Astrocyte (in vitro differentiated cells and primary cell): ENCODE measurements at regions not wholly inside any gene's neighbourhood (a gene's known extent, or its start where the extent isn't known, plus 50 kb on each side); places are given as distances from the start of the nearest gene placed in this dataset.

Experiments used
- DNase-seq: peaks from one replicate; pipeline ENCODE4 v3.0.0-alpha.2; 2010; ENCODE audit warnings: low read depth
- FAIRE-seq: peaks from 2 replicates; lab custom pipeline; 2011; peaks lifted over from hg19 to GRCh38; lab: Jason Lieb, UNC
- H2AFZ ChIP-seq: 2 replicates; pipeline ENCODE4 v1.6.0; 2012; ENCODE audit warnings: low read depth, low read length, inconsistent platforms
- H3K27ac ChIP-seq: 2 replicates; pipeline ENCODE4 v1.5.1; 2011; ENCODE audit warnings: low read depth, low read length, inconsistent platforms
- H3K27me3 ChIP-seq: 2 replicates; pipeline ENCODE4 v1.6.0; 2011; ENCODE audit warnings: low read length, inconsistent platforms; ENCODE audit not compliant: insufficient read depth
- H3K36me3 ChIP-seq: 2 replicates; pipeline ENCODE4 v1.5.1; 2011; ENCODE audit warnings: low read length, inconsistent platforms; ENCODE audit not compliant: insufficient read depth
- H3K4me1 ChIP-seq: 2 replicates; pipeline ENCODE4 v1.5.1; 2011; ENCODE audit warnings: low read length, inconsistent platforms; ENCODE audit not compliant: insufficient read depth
- H3K4me2 ChIP-seq: 2 replicates; pipeline ENCODE4 v1.6.0; 2012; ENCODE audit warnings: low read length, inconsistent platforms
- H3K4me3 ChIP-seq: 2 replicates; pipeline ENCODE4 v1.5.1; 2011; ENCODE audit warnings: low read depth, mild to moderate bottlenecking, low read length, inconsistent platforms; ENCODE audit not compliant: insufficient read depth
- H3K79me2 ChIP-seq: 2 replicates; pipeline ENCODE4 v1.6.0; 2012; ENCODE audit warnings: mild to moderate bottlenecking, low read length, inconsistent platforms; ENCODE audit not compliant: insufficient read depth
- H3K9ac ChIP-seq: 2 replicates; pipeline ENCODE4 v1.6.0; 2012; ENCODE audit warnings: mild to moderate bottlenecking, low read length, inconsistent platforms
- H3K9me3 ChIP-seq: 2 replicates; pipeline ENCODE4 v1.5.1; 2012; ENCODE audit warnings: low read depth, mild to moderate bottlenecking, low read length, inconsistent platforms; ENCODE audit not compliant: insufficient read depth
- H4K20me1 ChIP-seq: 2 replicates; pipeline ENCODE4 v1.6.0; 2012; ENCODE audit warnings: low read length, inconsistent platforms; ENCODE audit not compliant: insufficient read depth
- H3K27ac Mint-ChIP-seq: one replicate; pipeline ENCODE4 v1.8.0; 2021; ENCODE audit warnings: mild to moderate bottlenecking, mixed read lengths; ENCODE audit not compliant: unreplicated experiment
- H3K27me3 Mint-ChIP-seq: one replicate; pipeline ENCODE4 v1.8.0; 2021; ENCODE audit warnings: low read depth, mixed read lengths; ENCODE audit not compliant: unreplicated experiment
- H3K36me3 Mint-ChIP-seq: one replicate; pipeline ENCODE4 v1.8.0; 2021; ENCODE audit warnings: low read depth, mixed read lengths; ENCODE audit not compliant: unreplicated experiment
- H3K4me1 Mint-ChIP-seq: one replicate; pipeline ENCODE4 v1.8.0; 2021; ENCODE audit warnings: low read depth, mixed read lengths; ENCODE audit not compliant: unreplicated experiment
- H3K4me3 Mint-ChIP-seq: one replicate; pipeline ENCODE4 v1.8.0; 2021; ENCODE audit warnings: mild to moderate bottlenecking, moderate library complexity, mixed read lengths; ENCODE audit not compliant: unreplicated experiment
- H3K9me3 Mint-ChIP-seq: one replicate; pipeline ENCODE4 v1.8.0; 2021; ENCODE audit warnings: mild to moderate bottlenecking, mixed read lengths; ENCODE audit not compliant: unreplicated experiment
- CTCF ChIP-seq: IDR thresholded peaks from 2 replicates; pipeline ENCODE4 v1.5.1; 2011; ENCODE audit warnings: low read depth, mild to moderate bottlenecking, inconsistent platforms, low read length, moderate library complexity; ENCODE audit not compliant: insufficient read depth
- EZH2 ChIP-seq: IDR thresholded peaks from 2 replicates; pipeline ENCODE4 v1.6.1; 2012; ENCODE audit warnings: mild to moderate bottlenecking, low read length, inconsistent platforms; ENCODE audit not compliant: insufficient read depth

GRCh38 chr5:113755516-113755915 lies 242.0 kb downstream of the YTHDC2 start:
- Histone ChIP-seq H3K79me2 (no peaks in the 10 kb centered on the region), H3K27ac (no peak overlapping the region), H2AFZ (no peak overlapping the region), H4K20me1 (no peaks in the 10 kb centered on the region), H3K36me3 (no peaks in the 10 kb centered on the region), H3K9ac (no peak overlapping the region), H3K4me2 (no peak overlapping the region), H3K4me3 (no peak overlapping the region), H3K9me3 (no peaks in the 10 kb centered on the region), H3K4me1 (no peaks in the 10 kb centered on the region), H3K27me3 (no peaks in the 10 kb centered on the region)
- Mint-ChIP-seq H3K36me3 (no peaks in the 10 kb centered on the region), H3K4me3 (no peak overlapping the region), H3K27ac (no peak overlapping the region), H3K27me3 (no peaks in the 10 kb centered on the region), H3K9me3 (peaks cover 4% of the 10 kb centered on the region), H3K4me1 (peaks cover 13% of the 10 kb centered on the region)
- DNase-seq (no peak), FAIRE-seq (no peak)
- TF ChIP-seq EZH2 (no peak), CTCF (no peak)

GRCh38 chr5:113757508-113757907 lies 244.0 kb downstream of the YTHDC2 start:
- TF ChIP-seq CTCF = no peak
- Histone ChIP-seq H2AFZ (no peak overlapping the region), H3K36me3 (no peaks in the 10 kb centered on the region), H3K9ac (no peak overlapping the region), H3K4me2 (no peak overlapping the region), H3K27me3 (no peaks in the 10 kb centered on the region), H3K4me3 (no peak overlapping the region), H3K9me3 (no peaks in the 10 kb centered on the region), H3K4me1 (no peaks in the 10 kb centered on the region), H3K27ac (no peak overlapping the region), H3K79me2 (no peaks in the 10 kb centered on the region), H4K20me1 (no peaks in the 10 kb centered on the region)
- Mint-ChIP-seq H3K27me3 (no peaks in the 10 kb centered on the region), H3K27ac (no peak overlapping the region), H3K36me3 (no peaks in the 10 kb centered on the region), H3K4me1 (peaks cover 24% of the 10 kb centered on the region), H3K9me3 (peaks cover 4% of the 10 kb centered on the region), H3K4me3 (no peak overlapping the region)
- no peak for DNase-seq
- FAIRE-seq = no peak

GRCh38 chr5:113759505-113759904 lies 246.0 kb downstream of the YTHDC2 start:
- no peak overlapping the region for H2AFZ ChIP-seq
- H3K27me3 Mint-ChIP-seq = no peaks in the 10 kb centered on the region
- H3K27me3 ChIP-seq = no peaks in the 10 kb centered on the region
- H3K4me3 ChIP-seq = no peak overlapping the region
- H3K4me1 Mint-ChIP-seq = peaks cover 24% of the 10 kb centered on the region
- H3K36me3 ChIP-seq = no peaks in the 10 kb centered on the region
- peaks cover 4% of the 10 kb centered on the region for H3K9me3 Mint-ChIP-seq
- FAIRE-seq (no peak), DNase-seq (no peak)
- H3K9ac ChIP-seq = no peak overlapping the region
- H3K36me3 Mint-ChIP-seq = no peaks in the 10 kb centered on the region
- no peaks in the 10 kb centered on the region for H3K4me1 ChIP-seq
- no peaks in the 10 kb centered on the region for H3K9me3 ChIP-seq
- no peaks in the 10 kb centered on the region for H4K20me1 ChIP-seq
- H3K79me2 ChIP-seq = no peaks in the 10 kb centered on the region
- peak overlapping the region; percentile 31 for H3K27ac Mint-ChIP-seq
- no peak overlapping the region for H3K4me2 ChIP-seq
- H3K4me3 Mint-ChIP-seq = no peak overlapping the region
- TF ChIP-seq EZH2 (no peak), CTCF (no peak)
- no peak overlapping the region for H3K27ac ChIP-seq
